ENCODE measurements at regions not wholly inside any gene's neighbourhood (a gene's known extent, or its start where the extent isn't known, plus 50 kb on each side); places are given as distances from the start of the nearest gene placed in this dataset.

DNA sequence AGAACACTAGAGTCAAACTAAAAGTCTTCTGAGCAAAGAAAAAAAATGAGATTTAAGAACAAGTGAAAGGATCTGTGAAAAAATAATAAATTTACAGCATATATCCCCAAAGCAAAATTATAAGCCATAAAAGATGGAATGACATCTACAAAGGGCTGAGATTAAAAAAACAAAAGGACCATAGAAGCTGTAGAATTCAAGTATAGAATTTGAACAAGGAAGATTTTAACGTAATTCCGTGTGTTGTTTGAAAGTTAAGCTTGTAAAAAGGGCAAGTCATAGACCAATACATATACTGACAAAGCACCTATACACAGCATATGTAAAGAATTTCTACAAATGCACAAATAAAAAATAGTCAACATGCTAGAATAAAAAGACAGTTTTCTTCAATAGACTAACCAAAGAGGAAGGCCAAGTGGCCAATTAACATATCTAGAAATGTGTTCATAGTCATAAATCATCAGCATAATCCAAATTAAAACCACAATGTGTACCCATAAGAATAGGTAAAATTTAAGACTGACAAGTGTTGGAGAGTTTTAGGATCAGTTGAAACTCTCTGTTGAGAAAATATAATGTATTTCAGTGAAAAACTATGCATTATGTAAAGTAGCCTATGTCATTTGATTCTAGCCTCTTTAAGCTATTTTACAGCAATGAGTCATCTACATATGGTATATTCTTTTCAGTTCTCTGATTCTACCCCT is 674.9 kb downstream of the OLFM4 start:
- DNase-seq (ENCODE audit: low spot score) = no peak

- DNase-seq (ENCODE audit: low spot score) = no peak
Observed at GRCh38 chr13:53719281-53719680, 690.7 kb downstream of the OLFM4 start.

- DNase-seq (ENCODE audit: low spot score) = no peak
Observed at GRCh38 chr13:53732664-53733063, 704.1 kb downstream of the OLFM4 start.

DNA sequence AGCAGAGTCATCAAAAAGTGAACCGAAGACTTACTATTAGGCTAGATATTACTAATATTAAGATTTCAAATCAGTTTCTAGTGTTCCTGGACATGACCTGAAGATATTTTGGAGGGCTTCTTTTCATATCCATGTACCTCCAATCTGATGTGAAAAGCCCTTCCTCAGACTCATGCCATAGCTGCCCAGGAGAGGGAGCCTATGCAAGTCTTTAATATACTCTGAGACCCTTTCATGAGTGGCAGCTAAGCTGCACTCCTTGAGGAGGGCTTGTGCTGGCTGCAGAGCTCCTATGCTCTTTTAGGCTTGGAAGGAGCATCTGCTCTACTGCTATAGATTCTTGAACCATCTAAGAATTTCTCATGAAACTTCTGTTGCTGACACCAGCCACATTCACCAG is 715.3 kb downstream of the OLFM4 start:
- no peak for DNase-seq (ENCODE audit: low spot score)

- DNase-seq (ENCODE audit: low spot score) = no peak
Observed at GRCh38 chr13:53747825-53748224, 719.2 kb downstream of the OLFM4 start.

DNA sequence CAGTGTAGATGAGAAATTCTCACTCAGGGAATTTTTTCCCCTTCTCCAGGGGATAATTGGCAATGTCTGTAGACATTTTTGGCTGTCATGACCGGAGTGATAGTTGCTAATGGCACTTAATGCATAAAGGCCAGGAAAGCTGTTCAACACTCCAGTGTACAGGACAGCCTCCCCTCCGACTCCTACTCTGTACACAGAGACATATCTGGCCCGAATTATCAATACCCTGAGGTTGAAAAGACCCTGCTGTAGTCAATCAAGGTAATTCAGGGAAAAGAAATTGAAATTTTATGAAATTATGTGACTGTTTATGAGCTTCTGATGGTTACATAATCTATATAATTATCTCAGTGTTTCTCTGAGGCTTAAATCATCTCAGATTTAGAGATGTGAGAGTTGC is 720.7 kb downstream of the OLFM4 start:
- DNase-seq (ENCODE audit: low spot score) = no peak

GRCh38 chr13:53759016-53759415 is 730.4 kb downstream of the OLFM4 start:
- DNase-seq (ENCODE audit: low spot score) = no peak

- no peak for DNase-seq (ENCODE audit: low spot score)
Observed at GRCh38 chr13:53775807-53776206, 747.2 kb downstream of the OLFM4 start.

DNA sequence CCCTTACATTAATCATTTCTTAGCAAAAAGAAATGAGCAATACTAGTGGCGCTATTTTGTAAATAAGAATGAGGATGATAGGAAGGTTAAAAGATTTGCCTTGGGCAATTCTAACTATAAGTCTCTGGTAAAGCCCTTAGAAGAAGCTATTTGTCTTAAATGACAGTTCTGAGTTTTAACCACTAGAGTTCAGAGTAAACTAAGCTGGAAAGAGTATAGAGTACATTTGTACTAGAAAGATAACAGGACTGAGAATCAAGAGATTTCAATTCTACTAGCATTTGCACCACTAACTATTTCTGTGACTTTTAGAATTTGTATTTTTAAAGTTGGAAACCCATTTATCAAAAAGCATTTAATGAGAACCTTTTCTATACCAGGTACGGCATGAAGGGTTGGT is 750.3 kb downstream of the OLFM4 start:
- DNase-seq (ENCODE audit: low spot score) = no peak

DNA sequence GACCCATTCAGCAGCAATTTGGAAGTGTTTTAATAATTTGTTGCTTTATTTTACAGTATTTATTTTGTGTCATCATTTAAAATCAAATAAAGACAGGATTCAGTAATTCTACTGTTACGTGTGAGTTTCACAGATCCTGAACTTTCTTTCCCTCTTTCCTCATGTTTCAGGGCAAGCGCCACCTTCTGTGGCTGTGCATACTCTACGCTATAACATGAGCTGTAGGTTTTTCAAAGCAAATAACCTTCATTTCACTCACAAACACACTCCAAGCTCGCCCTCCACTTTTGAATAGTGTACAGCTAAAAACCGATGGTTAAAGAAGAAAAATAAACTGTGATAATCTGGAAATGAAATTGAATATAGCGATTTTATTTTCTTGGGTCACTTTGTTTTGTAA is 753.3 kb downstream of the OLFM4 start:
- no peak for DNase-seq (ENCODE audit: low spot score)

DNA sequence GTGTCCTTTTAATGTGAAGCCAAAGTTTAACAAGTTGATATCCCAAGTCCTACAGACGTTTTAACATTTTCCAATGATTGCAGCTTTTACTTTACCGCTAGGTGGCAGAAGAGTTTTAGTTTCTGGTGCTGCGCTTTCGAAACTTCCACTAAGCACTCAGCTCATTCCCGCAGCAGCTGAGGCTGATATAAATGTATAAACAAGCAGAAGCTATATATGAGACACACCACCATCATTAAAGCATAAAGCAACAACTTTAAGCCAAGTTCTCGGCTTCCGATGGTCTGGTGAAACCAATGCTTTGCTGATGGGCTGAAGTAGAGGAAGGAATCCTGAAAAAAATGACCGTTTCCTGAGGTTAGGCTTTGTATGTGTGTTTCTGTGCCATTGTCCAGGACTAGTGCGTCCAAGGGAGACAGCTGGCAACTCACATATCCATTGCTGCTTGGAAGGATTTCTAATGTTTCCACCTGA is 753.9 kb downstream of the OLFM4 start:
- peak; percentile 42 for DNase-seq (ENCODE audit: low spot score)

DNA sequence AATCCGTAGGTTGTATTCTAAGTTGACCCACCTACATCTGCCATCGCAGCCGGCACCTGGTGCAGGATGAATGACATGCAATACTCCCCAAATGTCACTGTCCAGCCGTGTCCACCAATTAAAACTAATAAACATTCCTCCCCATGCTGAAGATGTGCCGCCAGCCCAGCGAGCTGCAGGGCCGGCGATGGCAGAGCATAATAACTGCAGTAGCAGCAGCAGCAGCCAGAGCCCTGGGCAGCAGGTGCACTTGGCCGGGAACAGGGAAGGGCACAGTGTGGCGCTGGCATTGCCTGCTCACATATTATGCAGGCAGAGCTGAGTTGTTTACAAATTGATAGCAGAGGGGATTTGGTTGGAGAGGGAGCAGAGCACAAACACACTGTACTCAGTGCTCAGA is 754.9 kb downstream of the OLFM4 start:
- no peak for DNase-seq (ENCODE audit: low spot score)

DNA sequence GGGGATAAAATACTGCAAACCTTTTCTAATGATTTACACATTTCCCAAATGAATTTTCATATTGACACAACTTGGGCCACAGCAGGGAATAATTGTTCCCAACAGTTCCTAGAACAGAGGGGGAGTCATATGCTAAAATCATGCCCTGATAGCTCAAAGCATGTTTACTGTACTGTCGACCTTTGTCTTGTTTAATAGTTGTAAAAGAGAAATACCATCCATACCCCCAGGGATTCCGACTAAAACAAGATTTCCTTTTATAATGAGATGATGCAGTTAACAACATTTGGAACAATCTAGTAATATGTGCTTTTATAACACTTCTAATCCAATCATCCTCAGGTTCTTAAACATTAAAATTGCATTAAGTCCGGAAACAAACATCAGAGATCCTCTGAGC is 759.7 kb downstream of the OLFM4 start:
- DNase-seq (ENCODE audit: low spot score) = no peak

DNA sequence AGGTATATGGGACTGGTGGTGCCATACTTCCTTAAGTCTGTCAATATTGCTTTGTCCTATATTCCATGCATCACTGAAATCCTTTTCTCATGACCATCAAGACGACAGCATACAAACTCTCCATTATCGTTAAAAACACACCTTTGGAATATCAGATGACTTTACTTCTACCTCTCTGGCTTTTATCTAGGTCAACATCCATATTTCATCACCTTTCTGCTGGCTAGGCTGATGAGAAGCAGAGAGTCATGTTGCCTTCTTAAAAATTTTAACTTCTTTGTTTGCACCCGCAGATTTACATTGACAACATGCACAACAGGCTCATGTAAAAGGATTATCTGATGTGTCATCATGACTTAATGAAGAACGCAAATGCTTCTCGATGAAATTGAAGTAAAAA is 771.4 kb downstream of the OLFM4 start:
- DNase-seq (ENCODE audit: low spot score) = no peak

DNA sequence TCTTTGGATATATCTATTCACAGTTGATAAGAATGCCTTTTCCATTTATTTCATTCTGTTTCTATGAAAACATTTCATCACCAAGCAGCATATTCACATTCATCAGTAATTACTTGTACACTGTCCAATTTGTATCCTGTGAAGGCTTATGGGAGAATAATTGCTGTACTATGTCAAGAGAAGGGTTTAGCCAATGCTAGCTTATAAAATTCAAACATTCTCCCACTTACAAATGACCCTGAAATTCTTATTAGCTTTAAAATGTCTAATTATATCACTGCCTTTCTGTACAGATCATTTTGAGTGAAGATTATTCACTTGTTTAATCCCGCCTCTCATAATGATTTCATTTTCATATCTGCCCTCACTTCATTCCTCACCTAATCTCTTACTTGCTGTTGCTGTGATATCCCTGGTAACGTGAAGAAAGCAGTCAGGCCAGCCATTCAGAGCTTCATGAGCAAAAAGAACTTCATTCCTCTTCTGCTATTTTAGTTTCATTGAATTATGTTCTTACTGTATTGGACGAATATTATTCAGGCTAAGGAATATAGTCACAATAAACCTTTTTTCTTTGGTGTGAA is 778.7 kb downstream of the OLFM4 start:
- DNase-seq (ENCODE audit: low spot score) = no peak

GRCh38 chr13:53821632-53822031 is 793.0 kb downstream of the OLFM4 start:
- DNase-seq (ENCODE audit: low spot score) = no peak

DNA sequence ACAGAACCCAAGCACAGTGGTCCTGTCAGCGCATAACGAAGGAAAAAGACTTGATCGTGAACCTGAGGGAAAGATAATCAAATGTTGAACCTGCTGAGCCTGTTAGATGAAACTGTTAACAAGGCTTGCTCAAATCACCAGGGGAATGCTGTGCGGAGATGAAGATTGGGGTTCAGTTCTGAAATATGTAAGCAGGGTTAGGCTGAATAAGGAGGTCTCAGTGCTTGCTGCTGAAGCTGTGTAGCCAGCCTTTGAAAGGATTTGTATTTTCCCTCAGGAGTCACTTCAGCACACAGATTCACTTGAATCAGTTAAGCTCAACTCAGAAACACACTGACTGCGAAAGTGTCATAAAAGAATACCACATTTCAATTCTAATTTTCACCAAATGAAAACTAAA is 793.5 kb downstream of the OLFM4 start:
- no peak for DNase-seq (ENCODE audit: low spot score)

DNA sequence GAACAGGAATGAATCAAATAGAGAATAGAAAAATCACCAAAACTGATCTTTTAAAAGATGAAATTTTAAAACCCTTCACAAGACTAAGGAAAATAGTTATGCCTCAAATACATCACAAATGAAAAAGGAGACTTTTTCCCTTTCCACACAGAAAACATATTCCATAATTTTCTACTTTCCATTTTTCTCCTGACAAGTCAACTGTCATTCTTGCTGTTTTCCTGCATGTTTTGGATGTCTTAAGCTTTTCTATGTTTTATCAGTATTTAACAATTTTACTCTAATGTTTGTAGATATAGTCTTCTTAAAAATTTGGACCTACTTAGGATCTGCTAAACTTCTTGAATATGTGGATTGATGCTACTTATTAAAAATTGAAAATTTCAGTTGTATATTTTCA is 810.8 kb downstream of the OLFM4 start:
- no peak for DNase-seq (ENCODE audit: low spot score)

DNA sequence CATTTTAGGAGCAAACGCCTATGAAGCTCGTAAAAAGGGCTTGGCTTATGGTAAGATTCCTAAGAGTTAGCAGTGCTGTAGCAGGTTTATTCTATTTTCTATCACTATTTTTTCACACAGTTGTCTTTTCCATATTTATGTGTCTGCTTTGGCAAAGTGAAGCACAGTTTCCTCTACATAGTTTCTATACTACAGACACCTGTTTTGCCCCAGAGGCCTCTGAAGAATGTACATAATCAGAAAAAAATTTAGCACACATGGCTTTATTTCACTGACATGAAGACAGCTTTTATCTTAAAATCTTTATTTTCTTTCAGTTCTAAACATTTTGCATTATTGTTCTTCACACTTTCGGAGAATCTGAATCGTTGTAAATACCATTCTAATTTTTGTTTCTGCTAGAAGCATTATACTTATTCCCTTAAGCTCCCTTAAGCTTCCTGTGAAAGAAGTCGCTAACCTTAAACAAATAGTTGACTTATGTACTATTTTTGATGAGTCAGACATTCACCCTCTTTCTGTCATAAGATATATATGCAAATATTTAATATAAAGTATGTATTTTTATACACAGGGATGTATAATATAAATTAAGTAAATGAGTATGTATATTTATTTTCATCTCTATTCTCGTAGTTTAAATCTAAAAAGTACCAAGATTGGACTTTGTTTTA is 816.0 kb downstream of the OLFM4 start:
- no peak for DNase-seq (ENCODE audit: low spot score)

GRCh38 chr13:53847502-53847901 is 818.9 kb downstream of the OLFM4 start:
- DNase-seq (ENCODE audit: low spot score) = no peak

DNA sequence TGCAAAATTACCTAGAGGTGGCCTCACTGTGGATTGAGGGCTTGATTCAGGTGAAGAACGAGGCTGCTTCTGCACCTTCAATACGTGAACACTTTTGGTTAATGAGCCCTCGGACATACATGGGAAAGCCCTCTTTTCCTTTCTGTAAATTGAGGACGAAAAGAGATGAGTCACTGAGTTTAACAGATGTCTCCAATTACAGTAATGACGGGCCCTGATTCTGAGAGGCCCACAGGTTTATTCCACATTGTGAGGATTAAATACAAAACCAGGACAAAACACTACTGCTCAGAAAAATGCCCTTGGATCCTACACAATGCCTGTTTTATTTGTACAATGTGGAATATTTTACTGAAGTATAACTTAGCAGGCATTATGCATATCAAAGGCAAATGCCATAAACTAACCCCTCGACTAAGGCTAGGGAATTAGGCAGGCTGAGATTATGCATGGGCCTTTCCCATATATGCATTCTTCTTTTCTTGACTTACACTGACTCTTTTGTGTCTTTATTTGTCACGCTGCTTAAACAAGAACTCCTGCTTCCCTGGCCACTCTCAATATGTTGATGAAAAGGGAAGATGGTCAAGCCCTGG is 819.9 kb downstream of the OLFM4 start:
- DNase-seq (ENCODE audit: low spot score) = no peak

GRCh38 chr13:53854321-53854720 is 825.7 kb downstream of the OLFM4 start:
- DNase-seq (ENCODE audit: low spot score) = no peak

DNA sequence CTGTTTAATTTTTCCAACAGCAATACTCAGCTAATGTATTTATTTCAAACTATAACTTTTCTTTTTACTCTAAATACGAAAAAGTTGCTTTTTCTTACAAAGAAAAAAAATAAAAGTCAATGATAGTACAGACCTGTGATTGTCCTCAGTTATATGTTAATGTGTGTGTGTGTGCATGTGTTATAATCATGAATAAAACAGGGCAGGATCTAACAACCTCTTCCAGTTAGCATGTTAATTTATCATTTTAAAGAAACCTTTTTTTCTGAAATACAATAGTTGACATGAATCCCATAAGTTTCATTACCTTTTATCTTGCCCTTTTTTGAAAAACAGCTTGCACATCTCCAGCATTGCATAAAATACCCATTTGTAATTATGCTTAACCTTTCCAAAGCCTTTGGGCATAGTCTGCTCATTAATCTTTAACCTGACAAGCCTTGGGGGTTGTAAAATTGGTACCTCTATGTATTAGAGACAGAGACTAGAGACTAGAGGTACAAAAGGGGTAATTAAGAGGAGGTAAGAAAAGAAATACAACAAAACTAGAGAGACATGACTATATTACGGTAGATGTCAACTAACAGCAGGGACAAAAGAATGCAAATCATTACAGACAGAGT is 828.1 kb downstream of the OLFM4 start:
- no peak for DNase-seq (ENCODE audit: low spot score)

All from COLO829 (cell line).